ENCODE measurements at regions not wholly inside any gene's neighbourhood (a gene's known extent, or its start where the extent isn't known, plus 50 kb on each side); places are given as distances from the start of the nearest gene placed in this dataset.

DNA sequence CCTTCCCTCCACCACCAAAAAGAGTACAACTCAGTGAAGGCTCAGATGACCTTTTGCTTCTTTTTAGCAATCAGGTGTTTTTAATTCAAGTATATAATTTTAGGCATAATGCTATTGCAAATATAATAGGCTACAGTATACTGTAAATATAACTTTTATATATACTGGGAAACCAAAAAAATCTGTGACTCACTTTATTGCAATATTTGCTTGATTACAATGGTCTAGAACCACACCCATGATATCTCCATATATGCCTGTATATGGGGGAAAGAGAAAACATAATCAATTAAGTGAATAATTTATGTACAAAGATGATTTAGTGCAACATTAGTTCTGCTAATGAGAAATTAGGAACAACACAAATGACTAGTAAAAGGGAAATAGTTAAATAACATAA is 134.3 kb downstream of the TLE3 start:
- no peak for TF ChIP-seq EZH2 (IDR thresholded peaks at IDR 0.05; ENCODE audit: low read length)
- TF ChIP-seq, protein P1, sequence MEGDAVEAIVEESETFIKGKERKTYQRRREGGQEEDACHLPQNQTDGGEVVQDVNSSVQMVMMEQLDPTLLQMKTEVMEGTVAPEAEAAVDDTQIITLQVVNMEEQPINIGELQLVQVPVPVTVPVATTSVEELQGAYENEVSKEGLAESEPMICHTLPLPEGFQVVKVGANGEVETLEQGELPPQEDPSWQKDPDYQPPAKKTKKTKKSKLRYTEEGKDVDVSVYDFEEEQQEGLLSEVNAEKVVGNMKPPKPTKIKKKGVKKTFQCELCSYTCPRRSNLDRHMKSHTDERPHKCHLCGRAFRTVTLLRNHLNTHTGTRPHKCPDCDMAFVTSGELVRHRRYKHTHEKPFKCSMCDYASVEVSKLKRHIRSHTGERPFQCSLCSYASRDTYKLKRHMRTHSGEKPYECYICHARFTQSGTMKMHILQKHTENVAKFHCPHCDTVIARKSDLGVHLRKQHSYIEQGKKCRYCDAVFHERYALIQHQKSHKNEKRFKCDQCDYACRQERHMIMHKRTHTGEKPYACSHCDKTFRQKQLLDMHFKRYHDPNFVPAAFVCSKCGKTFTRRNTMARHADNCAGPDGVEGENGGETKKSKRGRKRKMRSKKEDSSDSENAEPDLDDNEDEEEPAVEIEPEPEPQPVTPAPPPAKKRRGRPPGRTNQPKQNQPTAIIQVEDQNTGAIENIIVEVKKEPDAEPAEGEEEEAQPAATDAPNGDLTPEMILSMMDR (optimal IDR thresholded peaks at IDR 0.05 in 1 of 3, IDR thresholded peaks at IDR 0.05 in 1 of 3, conservative IDR thresholded peaks at IDR 0.05 in 1 of 3; ENCODE audit: extremely low read depth in 1 of 3, insufficient read depth in 2 of 3, low read length in 3 of 3), result no peak

DNA sequence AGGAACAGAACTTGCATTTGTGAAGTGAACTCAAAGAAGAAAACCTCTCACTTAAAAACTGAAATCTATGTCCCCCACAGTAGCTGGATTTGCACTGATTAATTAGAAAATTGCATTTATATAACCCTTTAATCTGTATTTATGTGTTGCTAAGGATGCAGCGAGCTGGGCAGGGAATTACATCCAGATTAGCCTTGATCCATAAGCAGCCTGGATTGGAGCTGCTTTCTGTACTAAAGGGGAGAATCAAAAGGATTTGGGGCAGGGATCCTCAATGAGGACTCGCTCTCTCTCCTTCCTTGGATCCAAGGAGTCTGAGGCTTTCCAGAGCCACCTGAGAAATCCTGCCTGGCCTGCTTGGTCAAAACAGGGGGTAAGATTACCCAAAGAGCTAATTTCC is 125.9 kb downstream of the TLE3 start:
- Histone ChIP-seq H3K4me2 (ENCODE audit: control insufficient read depth, extremely low read depth, insufficient read depth, low read depth, low read length) (no peak overlapping the region), H4K20me1 (ENCODE audit: control insufficient read depth, extremely low read depth, insufficient read depth, low read length) (no peaks in the 10 kb centered on the region), H3K27me3 (ENCODE audit: control insufficient read depth, extremely low read depth, insufficient read depth, low read length) (peaks cover 3% of the 10 kb centered on the region), H3K79me2 (ENCODE audit: control insufficient read depth, insufficient read depth, low read length) (no peaks in the 10 kb centered on the region), H2AFZ (ENCODE audit: control insufficient read depth, low read length) (no peak overlapping the region), H3K27ac (ENCODE audit: control insufficient read depth, insufficient read depth, low read length) (no peak overlapping the region), H3K9me3 (ENCODE audit: control insufficient read depth, low read depth, low read length) (no peaks in the 10 kb centered on the region), H3K9ac (ENCODE audit: control insufficient read depth, extremely low read depth, insufficient read depth, low read length) (no peak overlapping the region), H3K36me3 (ENCODE audit: control insufficient read depth in 2 of 2, extremely low read depth in 1 of 2, insufficient read depth in 2 of 2, low read length in 2 of 2) (no peaks in the 10 kb centered on the region), H3K9me1 (ENCODE audit: control insufficient read depth, extremely low read depth, insufficient read depth, low read length) (no peaks in the 10 kb centered on the region), H3K4me1 (ENCODE audit: control insufficient read depth, extremely low read depth, insufficient read depth, low read length) (no peaks in the 10 kb centered on the region), H3K4me3 (ENCODE audit: control insufficient read depth in 2 of 3, extremely low read depth in 1 of 3, insufficient read depth in 2 of 3, low read depth in 1 of 3, low read length in 3 of 3) (no peak overlapping the region)
- TF ChIP-seq EZH2 (IDR thresholded peaks at IDR 0.05; ENCODE audit: low read length), result no peak
- TF ChIP-seq, protein P1 (optimal IDR thresholded peaks at IDR 0.05 in 1 of 3, IDR thresholded peaks at IDR 0.05 in 1 of 3, conservative IDR thresholded peaks at IDR 0.05 in 1 of 3; ENCODE audit: extremely low read depth in 1 of 3, insufficient read depth in 2 of 3, low read length in 3 of 3), result no peak
- FAIRE-seq, result no peak
- DNase-seq (ENCODE audit: low read depth, low spot score), result no peak
- dilution Hi-C loops (cut with MboI; ENCODE audit: extremely low pct_ligation_motif_present, low sequenced_read_pairs), result no loop called here

More for the DNA sequence above, 134.3 kb downstream of the TLE3 start:
- H3K27me3 ChIP-seq (ENCODE audit: control insufficient read depth, extremely low read depth, insufficient read depth, low read length), result peaks cover 3% of the 10 kb centered on the region
- dilution Hi-C loops (cut with MboI; ENCODE audit: extremely low pct_ligation_motif_present, low sequenced_read_pairs), result no loop called here
- no peak overlapping the region for H3K4me2 ChIP-seq (ENCODE audit: control insufficient read depth, extremely low read depth, insufficient read depth, low read depth, low read length)
- no peaks in the 10 kb centered on the region for H3K36me3 ChIP-seq (ENCODE audit: control insufficient read depth in 2 of 2, extremely low read depth in 1 of 2, insufficient read depth in 2 of 2, low read length in 2 of 2)
- no peak overlapping the region for H3K27ac ChIP-seq (ENCODE audit: control insufficient read depth, insufficient read depth, low read length)
- DNase-seq (ENCODE audit: low read depth, low spot score) (no peak), FAIRE-seq (no peak)
- H2AFZ ChIP-seq (ENCODE audit: control insufficient read depth, low read length), result no peak overlapping the region
- H3K4me1 ChIP-seq (ENCODE audit: control insufficient read depth, extremely low read depth, insufficient read depth, low read length), result no peaks in the 10 kb centered on the region
- no peaks in the 10 kb centered on the region for H3K79me2 ChIP-seq (ENCODE audit: control insufficient read depth, insufficient read depth, low read length)
- no peak overlapping the region for H3K9ac ChIP-seq (ENCODE audit: control insufficient read depth, extremely low read depth, insufficient read depth, low read length)
- H4K20me1 ChIP-seq (ENCODE audit: control insufficient read depth, extremely low read depth, insufficient read depth, low read length), result no peaks in the 10 kb centered on the region
- no peaks in the 10 kb centered on the region for H3K9me1 ChIP-seq (ENCODE audit: control insufficient read depth, extremely low read depth, insufficient read depth, low read length)
- H3K4me3 ChIP-seq (ENCODE audit: control insufficient read depth in 2 of 3, extremely low read depth in 1 of 3, insufficient read depth in 2 of 3, low read depth in 1 of 3, low read length in 3 of 3), result no peak overlapping the region
- no peaks in the 10 kb centered on the region for H3K9me3 ChIP-seq (ENCODE audit: control insufficient read depth, low read depth, low read length)

Data from keratinocyte (primary cell).